Mesothelial cell of epicardium (in vitro differentiated cells): ENCODE measurements at regions not wholly inside any gene's neighbourhood (a gene's known extent, or its start where the extent isn't known, plus 50 kb on each side); places are given as distances from the start of the nearest gene placed in this dataset.

Source experiments
- DNase-seq, 2 experiments: peaks; one replicate each; pipeline ENCODE4 v3.0.0; 2021; ENCODE audit warnings: low spot score in 2 of 2; ENCODE audit not compliant: unreplicated experiment in 2 of 2
- H3K27ac Mint-ChIP-seq: 2 replicates; pipeline ENCODE4 v1.8.0; 2021; ENCODE audit warnings: mixed read lengths
- H3K27me3 Mint-ChIP-seq: 2 replicates; pipeline ENCODE4 v1.8.0; 2021; ENCODE audit warnings: low read depth, mixed read lengths
- H3K36me3 Mint-ChIP-seq: 2 replicates; pipeline ENCODE4 v1.8.0; 2021; ENCODE audit warnings: mixed read lengths
- H3K4me1 Mint-ChIP-seq: 2 replicates; pipeline ENCODE4 v1.8.0; 2021; ENCODE audit warnings: mixed read lengths
- H3K4me3 Mint-ChIP-seq: 2 replicates; pipeline ENCODE4 v1.8.0; 2021; ENCODE audit warnings: mild to moderate bottlenecking, moderate library complexity, mixed read lengths
- H3K9me3 Mint-ChIP-seq: 2 replicates; pipeline ENCODE4 v1.8.0; 2021; ENCODE audit warnings: mixed read lengths
- CTCF ChIP-seq: fragments of 200-600 bp; sonication (generic); IDR thresholded peaks from one replicate; pipeline ENCODE4 v1.5.0; 2021; ENCODE audit warnings: antibody characterized with exemption; ENCODE audit not compliant: unreplicated experiment

GRCh38 chr4:179625406-179625805 is 2183.2 kb upstream of the AGA start:
- peaks cover 11% of the 10 kb centered on the region for H3K4me1 Mint-ChIP-seq
- no peaks in the 10 kb centered on the region for H3K36me3 Mint-ChIP-seq
- H3K27me3 Mint-ChIP-seq = no peaks in the 10 kb centered on the region
- H3K9me3 Mint-ChIP-seq = no peaks in the 10 kb centered on the region
- TF ChIP-seq CTCF = no peak
- H3K4me3 Mint-ChIP-seq = no peak overlapping the region
- no peak for DNase-seq
- peak overlapping the region; percentile 54 for H3K27ac Mint-ChIP-seq

GRCh38 chr4:179626687-179627086 is 2184.4 kb upstream of the AGA start:
- no peak overlapping the region for H3K27ac Mint-ChIP-seq
- no peak for TF ChIP-seq CTCF
- no peaks in the 10 kb centered on the region for H3K27me3 Mint-ChIP-seq
- H3K4me3 Mint-ChIP-seq = no peak overlapping the region
- no peak for DNase-seq
- no peaks in the 10 kb centered on the region for H3K36me3 Mint-ChIP-seq
- H3K9me3 Mint-ChIP-seq = no peaks in the 10 kb centered on the region
- H3K4me1 Mint-ChIP-seq = peaks cover 11% of the 10 kb centered on the region

GRCh38 chr4:179631321-179631720 is 2189.1 kb upstream of the AGA start:
- no peaks in the 10 kb centered on the region for H3K4me1 Mint-ChIP-seq
- H3K27me3 Mint-ChIP-seq = no peaks in the 10 kb centered on the region
- DNase-seq = no peak
- H3K4me3 Mint-ChIP-seq = no peak overlapping the region
- TF ChIP-seq CTCF = no peak
- peaks cover 7% of the 10 kb centered on the region for H3K9me3 Mint-ChIP-seq
- no peak overlapping the region for H3K27ac Mint-ChIP-seq
- no peaks in the 10 kb centered on the region for H3K36me3 Mint-ChIP-seq

GRCh38 chr4:179634862-179635261 is 2192.6 kb upstream of the AGA start:
- no peak overlapping the region for H3K4me3 Mint-ChIP-seq
- H3K9me3 Mint-ChIP-seq = peaks cover 16% of the 10 kb centered on the region
- no peaks in the 10 kb centered on the region for H3K27me3 Mint-ChIP-seq
- no peak for TF ChIP-seq CTCF
- H3K4me1 Mint-ChIP-seq = no peaks in the 10 kb centered on the region
- H3K27ac Mint-ChIP-seq = no peak overlapping the region
- no peak for DNase-seq
- no peaks in the 10 kb centered on the region for H3K36me3 Mint-ChIP-seq

- peaks cover 9% of the 10 kb centered on the region for H3K4me1 Mint-ChIP-seq
- TF ChIP-seq CTCF = no peak
- H3K36me3 Mint-ChIP-seq = no peaks in the 10 kb centered on the region
- H3K9me3 Mint-ChIP-seq = peaks cover 22% of the 10 kb centered on the region
- no peak for DNase-seq
- H3K27ac Mint-ChIP-seq = peak overlapping the region; percentile 52
- no peaks in the 10 kb centered on the region for H3K27me3 Mint-ChIP-seq
- no peak overlapping the region for H3K4me3 Mint-ChIP-seq
These were observed 2220.3 kb upstream of the AGA start for GRCh38 chr4:179662522-179662921.
